ENCODE measurements at regions not wholly inside any gene's neighbourhood (a gene's known extent, or its start where the extent isn't known, plus 50 kb on each side); places are given as distances from the start of the nearest gene placed in this dataset.
A peak's percentile ranks its signal among the peaks of the same experiment; 100 is the strongest.
"Not testable (repeated sequence)": the region's sequence is repeated elsewhere in the genome, so short reads cannot be mapped to it uniquely, and the experiment has no call there.

- no peak for DNase-seq
Measured at GRCh38 chr22:22717664-22718063, 73.2 kb downstream of the GGTLC2 start.

- no peak for DNase-seq
Measured at GRCh38 chr22:22720201-22720723, 75.8 kb downstream of the GGTLC2 start.

- DNase-seq: no peak
Measured at GRCh38 chr22:22720724-22721261, 76.4 kb downstream of the GGTLC2 start.

GRCh38 chr22:22721681-22722354 is 77.4 kb downstream of the GGTLC2 start:
- DNase-seq: peak; percentile 50

- peak; percentile 39 for DNase-seq
Measured at GRCh38 chr22:22728382-22728781, 84.0 kb downstream of the GGTLC2 start.

GRCh38 chr22:22730655-22731373 is 86.4 kb downstream of the GGTLC2 start:
- no peak for DNase-seq

GRCh38 chr22:22731374-22731676 is 86.9 kb downstream of the GGTLC2 start:
- no peak for DNase-seq

GRCh38 chr22:22733006-22733405 is 88.6 kb downstream of the GGTLC2 start:
- not testable (repeated sequence) for DNase-seq

- DNase-seq: no peak
Measured at GRCh38 chr22:22733881-22734373, 89.5 kb downstream of the GGTLC2 start.

GRCh38 chr22:22734395-22735272 is 90.2 kb downstream of the GGTLC2 start:
- DNase-seq: not testable (repeated sequence)

GRCh38 chr22:22735276-22735675 is 90.9 kb downstream of the GGTLC2 start:
- not testable (repeated sequence) for DNase-seq

- DNase-seq: no peak
Measured at GRCh38 chr22:22735695-22736611, 91.5 kb downstream of the GGTLC2 start.

GRCh38 chr22:22737590-22737989 is 93.2 kb downstream of the GGTLC2 start:
- no peak for DNase-seq

GRCh38 chr22:22738959-22739585 is 94.7 kb downstream of the GGTLC2 start:
- DNase-seq: no peak

- DNase-seq: no peak
Measured at GRCh38 chr22:22740560-22741276, 96.3 kb downstream of the GGTLC2 start.

GRCh38 chr22:22741843-22742242 is 97.4 kb downstream of the GGTLC2 start:
- no peak for DNase-seq

- DNase-seq: no peak
Measured at GRCh38 chr22:22742641-22743040, 98.2 kb downstream of the GGTLC2 start.

GRCh38 chr22:22743128-22743760 is 98.8 kb downstream of the GGTLC2 start:
- no peak for DNase-seq

- DNase-seq: no peak
Measured at GRCh38 chr22:22744412-22745224, 100.2 kb downstream of the GGTLC2 start.

Measured in NCI-H226 (cell line).